HepG2 (cell line): ENCODE measurements at regions not wholly inside any gene's neighbourhood (a gene's known extent, or its start where the extent isn't known, plus 50 kb on each side); places are given as distances from the start of the nearest gene placed in this dataset.

ENCODE experiments used
- HNRNPUL1 ChIP-seq: fragments of 200-400 bp; formaldehyde crosslinking; IDR thresholded peaks from 2 replicates; pipeline ENCODE4 v1.6.1; 2017; ENCODE audit warnings: low read depth, mild to moderate bottlenecking, low read length, moderate library complexity
- HOMEZ ChIP-seq: IDR thresholded peaks from 2 replicates; pipeline ENCODE4 v1.6.1; 2016; ENCODE audit warnings: low read depth
- ZNF121 ChIP-seq: sonication (generic); formaldehyde crosslinking; IDR thresholded peaks from 2 replicates; pipeline ENCODE4 v1.5.0; 2020; ENCODE audit warnings: mild to moderate bottlenecking, missing genetic modification reagents
- ZSCAN31 ChIP-seq: sonication (generic); formaldehyde crosslinking; IDR thresholded peaks from 2 replicates; pipeline ENCODE4 v1.5.0; 2020; ENCODE audit warnings: low read depth, mild to moderate bottlenecking, missing genetic modification reagents
- TF ChIP-seq, protein P1 (sequence below), 2 experiments: sonication (generic) in 1 of 2; formaldehyde crosslinking in 1 of 2; IDR thresholded peaks; 2 replicates each; pipeline versions ENCODE4 v1.6.1 to v1.9.0; 2014 to 2022; ENCODE audit warnings: antibody characterized with exemption in 1 of 2, borderline replicate concordance in 1 of 2, inconsistent platforms in 1 of 2, low read depth in 1 of 2, missing genetic modification reagents in 1 of 2
- TF ChIP-seq, protein P2 (sequence below): sonication (generic); formaldehyde crosslinking; IDR thresholded peaks from 2 replicates; pipeline ENCODE4 v1.5.0; 2020; ENCODE audit warnings: mild to moderate bottlenecking, low read depth, missing genetic modification reagents, borderline replicate concordance

DNA sequence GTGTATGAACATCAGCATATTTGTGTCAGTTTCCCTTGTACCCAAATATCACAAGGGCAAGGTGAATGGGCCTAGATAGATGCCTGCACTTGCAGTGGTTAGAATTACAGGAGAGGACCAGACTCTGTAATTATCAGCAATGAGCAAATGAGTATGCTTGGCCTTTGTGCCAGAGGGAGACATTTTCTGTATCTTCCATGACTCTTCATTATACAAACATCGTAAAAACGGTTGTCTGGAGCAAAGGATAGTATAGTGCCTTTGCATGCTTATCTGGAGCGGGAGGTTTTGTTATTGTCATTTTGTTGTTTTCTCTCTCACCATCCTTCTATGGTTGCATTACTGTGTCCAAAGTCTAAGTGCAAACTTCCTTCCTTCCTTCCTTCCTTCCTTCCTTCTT lies 1568.5 kb upstream of the NUDT12 start (continued):
- TF ChIP-seq, protein P1, sequence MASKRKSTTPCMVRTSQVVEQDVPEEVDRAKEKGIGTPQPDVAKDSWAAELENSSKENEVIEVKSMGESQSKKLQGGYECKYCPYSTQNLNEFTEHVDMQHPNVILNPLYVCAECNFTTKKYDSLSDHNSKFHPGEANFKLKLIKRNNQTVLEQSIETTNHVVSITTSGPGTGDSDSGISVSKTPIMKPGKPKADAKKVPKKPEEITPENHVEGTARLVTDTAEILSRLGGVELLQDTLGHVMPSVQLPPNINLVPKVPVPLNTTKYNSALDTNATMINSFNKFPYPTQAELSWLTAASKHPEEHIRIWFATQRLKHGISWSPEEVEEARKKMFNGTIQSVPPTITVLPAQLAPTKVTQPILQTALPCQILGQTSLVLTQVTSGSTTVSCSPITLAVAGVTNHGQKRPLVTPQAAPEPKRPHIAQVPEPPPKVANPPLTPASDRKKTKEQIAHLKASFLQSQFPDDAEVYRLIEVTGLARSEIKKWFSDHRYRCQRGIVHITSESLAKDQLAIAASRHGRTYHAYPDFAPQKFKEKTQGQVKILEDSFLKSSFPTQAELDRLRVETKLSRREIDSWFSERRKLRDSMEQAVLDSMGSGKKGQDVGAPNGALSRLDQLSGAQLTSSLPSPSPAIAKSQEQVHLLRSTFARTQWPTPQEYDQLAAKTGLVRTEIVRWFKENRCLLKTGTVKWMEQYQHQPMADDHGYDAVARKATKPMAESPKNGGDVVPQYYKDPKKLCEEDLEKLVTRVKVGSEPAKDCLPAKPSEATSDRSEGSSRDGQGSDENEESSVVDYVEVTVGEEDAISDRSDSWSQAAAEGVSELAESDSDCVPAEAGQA (IDR thresholded peaks at IDR 0.05; ENCODE audit: low read depth) = no peak
- TF ChIP-seq, protein P1 (CRISPR knock-in tag; IDR thresholded peaks at IDR 0.05; ENCODE audit: borderline replicate concordance) = no peak
- TF ChIP-seq HNRNPUL1 (no peak), HOMEZ (CRISPR knock-in tag) (no peak), ZSCAN31 (CRISPR knock-in tag) (no peak), ZNF121 (CRISPR knock-in tag) (no peak)
- TF ChIP-seq, protein P2, sequence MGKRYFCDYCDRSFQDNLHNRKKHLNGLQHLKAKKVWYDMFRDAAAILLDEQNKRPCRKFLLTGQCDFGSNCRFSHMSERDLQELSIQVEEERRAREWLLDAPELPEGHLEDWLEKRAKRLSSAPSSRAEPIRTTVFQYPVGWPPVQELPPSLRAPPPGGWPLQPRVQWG (CRISPR knock-in tag) = no peak
